Osteoblast (primary cell): ENCODE measurements at regions not wholly inside any gene's neighbourhood (a gene's known extent, or its start where the extent isn't known, plus 50 kb on each side); places are given as distances from the start of the nearest gene placed in this dataset.

Experiments
- DNase-seq: peaks from one replicate; pipeline ENCODE4 v3.0.0; 2011; ENCODE audit warnings: low spot score, mixed read lengths; ENCODE audit not compliant: insufficient read length; ENCODE audit errors: missing footprints
- H2AFZ ChIP-seq: 2 replicates; pipeline ENCODE4 v1.6.0; 2011; ENCODE audit warnings: mild to moderate bottlenecking, low read length
- H3K27ac ChIP-seq: 2 replicates; pipeline ENCODE4 v1.5.1; 2011; ENCODE audit warnings: mild to moderate bottlenecking, low read depth, low read length, moderate library complexity
- H3K27me3 ChIP-seq: 2 replicates; pipeline ENCODE4 v1.6.0; 2012; ENCODE audit warnings: mild to moderate bottlenecking, control low read depth, inconsistent platforms, low read length, moderate library complexity; ENCODE audit not compliant: insufficient read depth
- H3K36me3 ChIP-seq: 2 replicates; pipeline ENCODE4 v1.5.1; 2011; ENCODE audit warnings: mild to moderate bottlenecking, low read length, control low read depth, moderate library complexity; ENCODE audit not compliant: insufficient read depth
- H3K4me1 ChIP-seq: 2 replicates; pipeline ENCODE4 v1.5.1; 2011; ENCODE audit warnings: mild to moderate bottlenecking, low read length, control low read depth, moderate library complexity; ENCODE audit not compliant: insufficient read depth
- H3K4me2 ChIP-seq: 2 replicates; pipeline ENCODE4 v1.6.0; 2011; ENCODE audit warnings: mild to moderate bottlenecking, low read length; ENCODE audit not compliant: insufficient read depth
- H3K4me3 ChIP-seq: fragments of 200-600 bp; sonication (generic); 3 replicates; pipeline ENCODE4 v1.5.1; 2012; ENCODE audit warnings: mild to moderate bottlenecking, low read length, inconsistent platforms; ENCODE audit not compliant: insufficient read depth
- H3K79me2 ChIP-seq: 2 replicates; pipeline ENCODE4 v1.6.0; 2012; ENCODE audit warnings: mild to moderate bottlenecking, low read length, control low read depth, inconsistent platforms; ENCODE audit not compliant: insufficient read depth
- H3K9me3 ChIP-seq: 2 replicates; pipeline ENCODE4 v1.5.1; 2011; ENCODE audit warnings: low read depth, low read length, control low read depth
- H4K20me1 ChIP-seq: 2 replicates; pipeline ENCODE4 v1.6.0; 2012; ENCODE audit warnings: mild to moderate bottlenecking, low read length, control low read depth; ENCODE audit not compliant: insufficient read depth
- TF ChIP-seq, protein P1 (sequence below): IDR thresholded peaks from 2 replicates; pipeline ENCODE4 v1.5.1; 2011; ENCODE audit warnings: mild to moderate bottlenecking, low read depth, low read length, moderate library complexity; ENCODE audit errors: extremely low read depth

DNA sequence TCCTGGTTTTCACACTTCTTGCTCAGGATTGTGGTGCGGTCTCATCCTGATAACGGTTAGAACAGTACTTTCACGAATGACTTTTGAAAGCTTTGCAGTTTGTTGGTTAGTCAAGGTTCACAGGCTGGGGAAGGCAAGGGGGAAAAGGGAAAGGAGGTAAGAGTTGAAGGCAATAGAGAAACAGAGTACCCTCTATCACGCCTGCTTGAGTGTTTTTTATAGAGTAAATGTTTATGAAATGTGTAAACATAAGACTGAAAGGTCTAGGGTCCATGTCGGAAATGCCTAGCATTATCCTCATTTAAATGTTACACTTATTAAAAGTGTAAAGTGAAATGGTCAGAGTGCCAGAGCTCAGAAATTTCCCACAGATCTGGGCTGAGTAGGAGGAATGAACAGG is 167.4 kb downstream of the URB2 start:
- H3K4me2 ChIP-seq, result no peak overlapping the region
- no peak overlapping the region for H3K4me3 ChIP-seq
- no peaks in the 10 kb centered on the region for H3K36me3 ChIP-seq
- no peaks in the 10 kb centered on the region for H3K4me1 ChIP-seq
- no peaks in the 10 kb centered on the region for H4K20me1 ChIP-seq
- no peak overlapping the region for H2AFZ ChIP-seq
- H3K9me3 ChIP-seq, result no peaks in the 10 kb centered on the region
- H3K79me2 ChIP-seq, result no peaks in the 10 kb centered on the region
- no peak for DNase-seq
- no peak overlapping the region for H3K27ac ChIP-seq
- no peaks in the 10 kb centered on the region for H3K27me3 ChIP-seq
- TF ChIP-seq, protein P1, sequence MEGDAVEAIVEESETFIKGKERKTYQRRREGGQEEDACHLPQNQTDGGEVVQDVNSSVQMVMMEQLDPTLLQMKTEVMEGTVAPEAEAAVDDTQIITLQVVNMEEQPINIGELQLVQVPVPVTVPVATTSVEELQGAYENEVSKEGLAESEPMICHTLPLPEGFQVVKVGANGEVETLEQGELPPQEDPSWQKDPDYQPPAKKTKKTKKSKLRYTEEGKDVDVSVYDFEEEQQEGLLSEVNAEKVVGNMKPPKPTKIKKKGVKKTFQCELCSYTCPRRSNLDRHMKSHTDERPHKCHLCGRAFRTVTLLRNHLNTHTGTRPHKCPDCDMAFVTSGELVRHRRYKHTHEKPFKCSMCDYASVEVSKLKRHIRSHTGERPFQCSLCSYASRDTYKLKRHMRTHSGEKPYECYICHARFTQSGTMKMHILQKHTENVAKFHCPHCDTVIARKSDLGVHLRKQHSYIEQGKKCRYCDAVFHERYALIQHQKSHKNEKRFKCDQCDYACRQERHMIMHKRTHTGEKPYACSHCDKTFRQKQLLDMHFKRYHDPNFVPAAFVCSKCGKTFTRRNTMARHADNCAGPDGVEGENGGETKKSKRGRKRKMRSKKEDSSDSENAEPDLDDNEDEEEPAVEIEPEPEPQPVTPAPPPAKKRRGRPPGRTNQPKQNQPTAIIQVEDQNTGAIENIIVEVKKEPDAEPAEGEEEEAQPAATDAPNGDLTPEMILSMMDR, result no peak

DNA sequence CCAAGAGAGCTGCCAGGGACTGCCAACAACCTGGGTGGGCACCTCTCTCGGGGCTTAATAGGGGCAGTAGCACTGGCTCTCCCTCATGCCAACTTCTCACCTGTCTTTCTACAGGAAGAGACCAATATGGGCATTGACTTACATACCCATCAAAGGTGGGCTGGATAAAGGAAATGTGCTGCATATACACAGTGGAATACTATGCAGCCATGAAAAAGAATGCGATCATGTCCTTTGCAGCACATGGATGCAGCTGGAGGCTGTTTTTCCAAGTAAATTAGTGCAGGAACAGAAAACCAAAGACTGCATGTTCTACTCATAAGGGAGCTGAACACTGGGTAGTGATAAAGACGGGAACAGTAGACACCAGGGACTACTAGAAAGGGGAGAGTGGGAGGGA is 172.5 kb downstream of the URB2 start:
- Histone ChIP-seq H4K20me1 (no peaks in the 10 kb centered on the region), H3K4me2 (no peak overlapping the region), H3K27me3 (no peaks in the 10 kb centered on the region), H3K36me3 (no peaks in the 10 kb centered on the region), H3K4me3 (no peak overlapping the region), H3K79me2 (no peaks in the 10 kb centered on the region), H3K9me3 (no peaks in the 10 kb centered on the region), H3K27ac (no peak overlapping the region), H2AFZ (no peak overlapping the region), H3K4me1 (no peaks in the 10 kb centered on the region)
- DNase-seq, result no peak
- TF ChIP-seq, protein P1, result no peak

DNA sequence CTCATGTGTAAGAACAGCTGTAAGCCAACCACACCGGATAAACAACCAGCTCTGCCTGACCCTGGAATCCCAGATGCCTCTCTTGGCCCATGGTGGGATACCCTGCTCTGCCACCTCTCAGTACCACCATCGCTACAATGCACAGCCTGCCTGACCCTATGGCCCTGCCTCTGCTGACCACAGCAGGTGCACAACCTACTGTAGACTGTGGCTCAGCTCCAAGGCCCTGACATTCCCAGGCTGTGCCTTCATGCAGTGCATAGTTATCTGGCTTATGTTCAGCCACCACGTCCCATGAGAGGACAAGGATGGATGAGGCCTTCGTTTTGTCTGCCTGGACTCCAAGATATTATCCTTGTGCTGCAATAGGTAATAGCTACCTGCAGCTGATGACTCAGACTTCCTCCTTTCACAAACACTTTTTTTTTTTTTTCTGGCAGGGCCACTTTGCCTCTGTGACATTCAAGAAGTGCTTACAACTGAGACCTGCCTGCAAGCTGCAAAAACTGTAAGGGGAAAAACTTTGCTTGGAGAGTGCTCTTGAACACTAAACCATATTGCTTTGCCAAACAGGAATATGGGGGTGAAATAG is 177.7 kb downstream of the URB2 start:
- H3K79me2 ChIP-seq, result no peaks in the 10 kb centered on the region
- H4K20me1 ChIP-seq, result no peaks in the 10 kb centered on the region
- no peak overlapping the region for H3K4me3 ChIP-seq
- H3K4me2 ChIP-seq, result no peak overlapping the region
- no peak overlapping the region for H3K27ac ChIP-seq
- DNase-seq, result peak; percentile 54
- no peak overlapping the region for H2AFZ ChIP-seq
- no peaks in the 10 kb centered on the region for H3K27me3 ChIP-seq
- H3K36me3 ChIP-seq, result no peaks in the 10 kb centered on the region
- TF ChIP-seq, protein P1, result no peak
- H3K9me3 ChIP-seq, result no peaks in the 10 kb centered on the region
- H3K4me1 ChIP-seq, result no peaks in the 10 kb centered on the region

DNA sequence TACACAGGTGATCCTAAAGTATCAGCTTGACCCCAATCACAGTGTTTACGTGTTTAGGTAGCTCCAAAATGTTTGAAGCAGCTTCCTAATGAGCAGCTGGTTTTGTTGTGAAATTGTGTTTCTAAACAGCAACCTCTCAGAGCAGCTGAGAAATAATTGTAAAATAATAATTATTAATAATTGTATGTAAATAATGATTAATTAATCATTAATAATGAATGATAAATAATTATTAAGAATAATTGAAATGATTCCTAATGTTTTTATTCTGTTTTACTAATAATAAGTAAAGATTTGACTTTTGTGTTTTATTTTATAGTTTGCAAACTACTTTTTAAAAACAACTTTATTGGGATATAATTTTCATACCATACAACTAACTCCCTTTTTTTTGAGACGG is 182.2 kb downstream of the URB2 start:
- Histone ChIP-seq H3K4me1 (no peaks in the 10 kb centered on the region), H3K27ac (no peak overlapping the region), H3K36me3 (no peaks in the 10 kb centered on the region), H3K9me3 (no peaks in the 10 kb centered on the region), H3K4me3 (no peak overlapping the region), H3K4me2 (no peak overlapping the region), H3K27me3 (no peaks in the 10 kb centered on the region), H2AFZ (no peak overlapping the region), H3K79me2 (no peaks in the 10 kb centered on the region), H4K20me1 (no peaks in the 10 kb centered on the region)
- TF ChIP-seq, protein P1, result no peak
- no peak for DNase-seq
